NCI-H345 (cell line): ENCODE measurements at regions not wholly inside any gene's neighbourhood (a gene's known extent, or its start where the extent isn't known, plus 50 kb on each side); places are given as distances from the start of the nearest gene placed in this dataset.
"Not testable (repeated sequence)": the region's sequence is repeated elsewhere in the genome, so short reads cannot be mapped to it uniquely, and the experiment has no call there.

Experiments used
- DNase-seq: peaks from one replicate; lab custom pipeline; 2025; lab: John Stamatoyannopoulos, UW

- no peak for DNase-seq
These were observed 52.3 kb upstream of the COL5A2 start for GRCh38 chr2:189231719-189232323.

- DNase-seq = no peak
These were observed 53.3 kb upstream of the COL5A2 start for GRCh38 chr2:189232759-189233406.

DNA sequence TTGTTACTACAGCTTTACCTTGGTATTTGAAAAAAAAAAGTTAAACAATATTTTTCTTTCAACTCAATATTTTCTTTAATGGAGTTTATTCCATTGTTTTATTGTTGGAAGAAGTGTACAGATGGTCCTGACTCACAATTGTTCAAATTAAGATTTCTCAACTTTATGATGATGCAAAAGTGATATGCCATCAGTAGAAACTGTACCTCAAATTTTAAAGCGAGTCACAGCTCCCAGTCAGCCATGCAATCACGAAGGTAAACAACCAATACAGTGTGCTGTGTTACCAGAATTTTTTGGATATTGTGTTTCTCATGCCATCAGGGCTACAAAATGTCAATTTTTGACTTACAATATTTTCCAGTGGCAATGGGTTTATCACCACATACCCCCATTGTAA lies 54.0 kb upstream of the COL5A2 start:
- DNase-seq = no peak

- no peak for DNase-seq
These were observed 55.4 kb upstream of the COL5A2 start for GRCh38 chr2:189234991-189235390.

DNA sequence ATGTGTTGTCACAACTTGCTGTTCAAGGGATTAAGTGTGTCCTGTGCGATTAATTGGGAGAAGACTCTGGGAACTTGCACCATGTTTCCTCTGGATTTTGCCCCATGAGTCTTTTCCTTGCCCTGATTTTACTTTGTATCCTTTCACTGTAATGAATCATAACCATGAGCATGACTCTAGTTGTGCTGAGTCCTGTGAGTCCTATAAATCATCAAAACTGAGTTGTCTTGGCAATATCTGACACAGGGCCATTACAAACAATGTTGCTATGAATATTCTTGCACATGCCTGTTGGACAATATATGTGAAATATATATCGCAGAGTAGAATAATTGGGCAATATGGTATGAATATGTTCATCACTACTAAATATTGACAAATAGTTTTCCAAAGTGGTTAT lies 56.5 kb upstream of the COL5A2 start:
- no peak for DNase-seq

GRCh38 chr2:189238903-189239302 lies 59.3 kb upstream of the COL5A2 start:
- no peak for DNase-seq

GRCh38 chr2:189243843-189244242 lies 64.3 kb upstream of the COL5A2 start:
- not testable (repeated sequence) for DNase-seq

GRCh38 chr2:189247276-189247675 lies 67.7 kb upstream of the COL5A2 start:
- DNase-seq = no peak

GRCh38 chr2:189248141-189248540 lies 68.6 kb upstream of the COL5A2 start:
- DNase-seq = no peak

DNA sequence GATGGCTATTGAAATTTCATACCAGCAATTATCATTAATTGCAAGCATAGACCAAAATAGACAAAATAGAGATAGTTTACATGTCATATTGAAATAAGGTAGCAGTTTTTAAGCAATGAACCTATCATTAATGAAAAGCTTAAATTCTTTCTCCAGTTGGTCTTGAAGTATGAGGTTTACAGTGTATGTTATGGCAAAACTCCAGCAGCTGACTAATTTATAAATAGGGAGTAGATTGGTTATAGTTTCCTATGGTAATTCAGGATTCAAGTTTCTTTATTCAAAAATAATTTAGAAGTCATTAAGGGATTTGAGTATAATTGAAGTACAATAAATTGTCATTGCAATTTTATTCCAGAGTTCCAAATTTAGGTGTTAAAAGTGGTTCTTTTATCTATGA lies 69.6 kb upstream of the COL5A2 start:
- DNase-seq = no peak

DNA sequence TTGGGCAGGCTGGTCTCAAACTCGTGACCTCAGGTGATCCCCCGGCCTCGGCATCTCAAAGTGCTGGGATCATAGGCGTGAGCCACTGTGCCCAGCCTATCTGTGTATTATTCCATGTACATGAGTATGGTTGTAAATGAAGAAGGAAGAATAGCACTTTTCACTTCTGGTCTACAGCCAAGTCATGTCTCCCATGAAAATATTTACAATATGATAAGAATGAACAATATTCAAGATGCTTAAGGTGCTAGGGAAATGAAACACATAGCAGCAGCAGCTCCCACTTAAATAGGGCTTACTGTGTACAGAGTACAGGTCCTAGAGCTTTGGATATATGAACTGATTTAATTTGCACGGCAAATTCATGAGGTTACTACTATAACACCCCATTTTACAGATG lies 70.3 kb upstream of the COL5A2 start:
- no peak for DNase-seq

DNA sequence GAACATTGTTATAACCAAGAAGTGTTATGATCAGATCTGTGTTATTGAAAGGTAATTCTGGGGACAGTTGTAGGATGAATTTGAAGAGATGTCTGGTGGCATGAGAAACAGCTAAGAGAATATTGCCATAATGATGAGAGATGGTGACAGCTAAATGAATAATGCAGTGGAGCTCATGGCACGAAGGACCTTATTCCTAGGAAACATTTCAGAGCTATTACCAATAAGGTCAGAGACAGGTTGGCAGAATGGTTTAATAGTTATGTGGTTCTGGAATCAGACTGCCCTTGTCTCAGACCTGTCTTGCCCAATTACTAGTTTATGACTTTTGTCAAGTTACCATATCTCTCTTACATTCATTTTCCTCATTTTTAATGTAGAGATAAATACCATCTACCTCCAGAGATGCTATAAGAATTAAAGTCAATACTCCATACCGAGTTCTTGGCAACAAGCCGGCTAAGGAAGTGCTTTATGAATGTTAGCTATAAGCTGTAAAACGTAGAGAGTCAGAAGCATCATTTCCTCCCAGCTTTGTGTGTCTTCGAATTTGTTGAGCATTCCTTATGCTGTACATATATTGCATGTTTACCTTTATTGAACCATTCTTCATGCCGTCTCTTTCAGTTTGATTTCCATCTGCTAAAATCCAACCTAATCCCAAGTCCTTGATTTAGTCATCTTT lies 73.6 kb upstream of the COL5A2 start:
- no peak for DNase-seq

DNA sequence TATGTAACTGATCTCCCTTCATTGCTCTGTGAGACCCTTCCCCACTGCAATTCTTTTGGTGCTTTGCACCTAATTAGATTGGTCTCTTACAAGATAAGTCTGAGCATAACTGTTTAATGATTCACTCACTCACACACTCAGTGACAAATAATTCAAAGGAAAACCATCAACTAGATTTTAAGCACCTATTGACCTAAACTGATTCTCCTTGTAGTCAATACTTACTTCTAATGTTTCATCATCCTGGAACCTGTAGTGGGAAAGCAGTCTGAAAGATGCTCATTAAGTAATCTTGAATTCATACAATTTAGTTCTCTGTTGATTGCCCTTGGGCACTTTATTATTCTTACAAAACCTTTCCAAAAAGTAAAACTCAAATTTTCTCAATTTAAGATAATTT lies 74.3 kb upstream of the COL5A2 start:
- no peak for DNase-seq

GRCh38 chr2:189254268-189254883 lies 74.8 kb upstream of the COL5A2 start:
- no peak for DNase-seq

DNA sequence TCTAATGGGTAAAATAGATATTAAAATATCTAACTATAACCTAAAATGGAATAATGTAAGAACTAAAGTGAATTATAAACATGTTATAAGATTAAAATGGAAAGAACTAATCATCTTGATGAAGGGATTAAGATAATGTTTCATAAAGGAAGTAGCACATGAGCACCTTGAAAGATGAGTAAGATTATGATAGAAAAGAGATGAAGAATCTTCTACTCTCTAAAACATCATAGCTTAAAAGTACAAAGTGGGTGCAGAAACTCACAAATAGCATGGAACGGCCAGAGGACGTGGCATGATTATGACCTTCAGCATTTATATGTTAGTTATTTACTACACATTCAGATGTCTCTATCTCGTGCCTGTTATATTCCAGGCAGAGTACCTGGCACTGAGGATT lies 76.2 kb upstream of the COL5A2 start:
- DNase-seq = no peak

GRCh38 chr2:189258616-189259365 lies 79.2 kb upstream of the COL5A2 start:
- DNase-seq = no peak

- no peak for DNase-seq
These were observed 80.8 kb upstream of the COL5A2 start for GRCh38 chr2:189260361-189260814.

DNA sequence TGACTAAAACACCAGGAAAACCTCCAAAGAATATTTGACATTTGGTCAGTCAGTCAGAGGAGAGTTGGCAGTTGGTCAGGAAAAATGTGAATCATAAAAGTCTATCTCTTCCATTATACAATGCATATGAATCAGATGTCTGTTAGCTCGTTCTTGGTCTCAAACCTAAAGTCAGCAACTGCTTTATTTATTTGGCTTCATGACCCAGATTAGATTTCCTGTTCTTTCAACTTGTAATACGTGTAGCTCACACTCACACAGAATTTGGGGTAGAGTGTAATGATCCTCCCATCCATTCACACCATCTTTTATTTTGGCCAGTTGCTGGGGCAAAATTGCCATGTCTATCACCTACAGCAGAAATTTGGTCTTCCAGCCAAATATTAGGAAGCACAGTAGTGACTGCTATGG lies 81.9 kb upstream of the COL5A2 start:
- no peak for DNase-seq

DNA sequence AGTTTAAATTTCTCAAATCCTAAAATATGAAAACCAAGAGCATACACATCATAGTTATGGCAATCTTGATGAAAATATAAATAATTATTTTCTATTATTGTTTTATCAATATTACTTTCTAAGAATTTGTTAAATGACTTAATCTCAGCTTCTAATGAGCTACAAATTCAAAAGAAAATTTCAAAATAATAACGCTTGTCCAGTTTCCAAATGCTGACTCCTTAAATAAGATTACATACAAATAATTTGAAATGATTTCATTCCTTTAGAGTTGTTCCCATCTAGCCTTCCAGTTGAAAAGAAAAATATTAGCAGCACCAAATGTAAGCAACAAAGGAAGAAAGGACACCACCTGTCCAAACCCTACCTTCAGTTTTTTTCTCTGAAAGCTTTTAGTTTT lies 82.4 kb upstream of the COL5A2 start:
- DNase-seq = no peak

DNA sequence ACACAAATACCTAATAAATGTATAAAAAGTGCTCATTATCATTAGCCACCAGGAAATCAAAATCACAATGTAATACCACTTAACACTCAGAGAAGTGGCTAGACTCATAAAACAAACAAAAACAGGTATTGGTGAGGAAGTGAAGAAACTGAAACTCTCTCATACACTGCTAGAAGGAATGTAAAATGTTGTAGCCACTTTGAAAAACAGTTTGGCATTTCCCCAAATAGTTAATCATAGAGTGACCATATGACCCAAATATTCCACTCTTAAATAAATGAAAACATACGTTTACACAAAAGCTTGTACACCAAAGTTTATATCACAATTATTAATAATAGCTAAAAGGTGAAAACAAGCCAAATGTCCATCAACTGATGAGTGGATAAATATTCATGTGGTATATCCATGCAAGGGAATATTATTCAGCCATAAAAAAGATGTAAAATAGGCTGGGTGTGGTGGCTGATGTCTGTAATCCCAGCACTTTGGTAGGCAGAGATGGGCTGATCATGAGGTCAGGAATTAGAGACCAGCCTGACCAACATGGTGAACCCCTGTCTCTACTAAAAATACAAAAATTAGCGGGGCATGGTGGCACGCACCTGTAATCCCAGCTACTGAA lies 86.2 kb upstream of the COL5A2 start:
- DNase-seq = no peak

DNA sequence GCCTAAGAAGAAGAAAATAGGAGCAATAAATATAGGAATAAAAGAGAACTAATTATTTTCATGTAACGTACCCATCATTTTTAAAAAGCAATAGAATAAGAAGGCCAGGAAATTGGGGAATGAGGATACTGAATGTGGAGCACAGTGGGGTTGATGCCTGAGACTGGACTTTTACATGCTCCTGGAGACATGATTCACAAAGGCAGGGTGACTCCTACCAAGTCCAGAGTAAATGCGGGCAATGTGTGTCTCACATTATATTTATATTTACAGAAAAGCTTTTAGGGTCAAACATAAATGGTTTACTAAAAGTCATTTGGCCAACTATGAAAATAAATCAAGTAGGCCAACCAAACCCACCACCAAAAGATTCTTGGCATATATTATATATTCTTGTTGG lies 87.9 kb upstream of the COL5A2 start:
- DNase-seq = no peak
